T-cell (primary cell): ENCODE measurements at regions not wholly inside any gene's neighbourhood (a gene's known extent, or its start where the extent isn't known, plus 50 kb on each side); places are given as distances from the start of the nearest gene placed in this dataset.

Source experiments
- ATAC-seq, 4 experiments: fragments of 200-7000 bp in 3 of 4; fragments of 150-1000 bp in 1 of 4; cut with Tn5 transposase; replicated peaks in 1 of 4; 1 replicate in 3 of 4; 2 replicates in 1 of 4; pipeline ENCODE4 v1.10.0; 2021; ENCODE audit warnings: moderate library complexity in 3 of 4, mild to moderate bottlenecking in 2 of 4, moderate number of reproducible peaks in 1 of 4
- CTCF ChIA-PET, 2 donors: fragments of 300-600 bp; sonication (Branson Sonifier 250); formaldehyde crosslinking; loops; one replicate each; lab custom pipeline; 2022; ENCODE audit warnings: antibody characterized with exemption in 2 of 2; lab: Charles Lee
- POLR2A ChIA-PET, 2 donors: fragments of 300-600 bp; sonication (Branson Sonifier 250); formaldehyde crosslinking; loops; one replicate each; lab custom pipeline; 2022; ENCODE audit warnings: antibody characterized with exemption in 2 of 2; lab: Charles Lee
- DNase-seq, 35 experiments: peaks; one replicate each; pipeline versions ENCODE4 v3.0.0 to v3.0.0-alpha.2; 2013 to 2023
- H3K27ac ChIP-seq: one replicate; pipeline ENCODE4 v1.5.1; 2013; ENCODE audit warnings: low read length
- H3K27me3 ChIP-seq, 2 experiments: replicated peaks in 1 of 2; 1 replicate in 1 of 2; 2 replicates in 1 of 2; pipeline versions ENCODE4 v1.6.1 to v1.7.0; 2013; ENCODE audit warnings: low read length in 1 of 2, mixed read lengths in 1 of 2; ENCODE audit not compliant: control insufficient read depth in 2 of 2, insufficient read depth in 2 of 2; ENCODE audit errors: extremely low read depth in 1 of 2
- H3K36me3 ChIP-seq, 2 donors: 1 replicate in 1 of 2; 2 replicates in 1 of 2; pipeline versions ENCODE4 v1.6.1 to v1.7.0; 2013; ENCODE audit warnings: low read length in 1 of 2; ENCODE audit not compliant: control insufficient read depth in 2 of 2, insufficient read depth in 1 of 2; ENCODE audit errors: extremely low read depth in 1 of 2
- H3K4me1 ChIP-seq, 2 experiments: 1 replicate in 1 of 2; 2 replicates in 1 of 2; pipeline versions ENCODE4 v1.6.1 to v1.7.0; 2013; ENCODE audit warnings: low read length in 2 of 2, mixed read lengths in 1 of 2; ENCODE audit not compliant: insufficient read depth in 2 of 2, control insufficient read depth in 1 of 2; ENCODE audit errors: extremely low read depth in 1 of 2
- H3K4me3 ChIP-seq, 2 donors: 1 replicate in 1 of 2; 2 replicates in 1 of 2; pipeline versions ENCODE4 v1.5.1 to v1.7.0; 2013; ENCODE audit warnings: mild to moderate bottlenecking in 2 of 2, low read length in 1 of 2, moderate library complexity in 1 of 2; ENCODE audit not compliant: control insufficient read depth in 1 of 2; ENCODE audit errors: extremely low read depth in 1 of 2
- H3K9me3 ChIP-seq: 2 replicates; pipeline ENCODE4 v1.7.0; 2013
- H3K27ac Mint-ChIP-seq, 2 donors: one replicate each; pipeline ENCODE4 v1.8.0; 2020 to 2021; ENCODE audit warnings: mild to moderate bottlenecking in 2 of 2, mixed read lengths in 2 of 2
- H3K27me3 Mint-ChIP-seq, 2 donors: one replicate each; pipeline ENCODE4 v1.8.0; 2021 to 2022; ENCODE audit warnings: mixed read lengths in 2 of 2
- H3K36me3 Mint-ChIP-seq: one replicate; pipeline ENCODE4 v1.8.0; 2021; ENCODE audit warnings: mixed read lengths
- H3K4me1 Mint-ChIP-seq, 3 donors: one replicate each; pipeline ENCODE4 v1.8.0; 2020 to 2022; ENCODE audit warnings: mixed read lengths in 3 of 3, mild to moderate bottlenecking in 1 of 3
- H3K4me3 Mint-ChIP-seq, 3 donors: one replicate each; pipeline ENCODE4 v1.8.0; 2020 to 2022; ENCODE audit warnings: mild to moderate bottlenecking in 3 of 3, mixed read lengths in 3 of 3, moderate library complexity in 3 of 3
- H3K9me3 Mint-ChIP-seq, 3 donors: one replicate each; pipeline ENCODE4 v1.8.0; 2020 to 2022; ENCODE audit warnings: mixed read lengths in 3 of 3
- WGBS: methylation state at CpG from one replicate; pipeline ENCODE4 v1.1.5; 2013; ENCODE audit warnings: missing lambda C conversion rate; ENCODE audit not compliant: insufficient coverage; 5-methylcytosine and 5-hydroxymethylcytosine counted together

DNA sequence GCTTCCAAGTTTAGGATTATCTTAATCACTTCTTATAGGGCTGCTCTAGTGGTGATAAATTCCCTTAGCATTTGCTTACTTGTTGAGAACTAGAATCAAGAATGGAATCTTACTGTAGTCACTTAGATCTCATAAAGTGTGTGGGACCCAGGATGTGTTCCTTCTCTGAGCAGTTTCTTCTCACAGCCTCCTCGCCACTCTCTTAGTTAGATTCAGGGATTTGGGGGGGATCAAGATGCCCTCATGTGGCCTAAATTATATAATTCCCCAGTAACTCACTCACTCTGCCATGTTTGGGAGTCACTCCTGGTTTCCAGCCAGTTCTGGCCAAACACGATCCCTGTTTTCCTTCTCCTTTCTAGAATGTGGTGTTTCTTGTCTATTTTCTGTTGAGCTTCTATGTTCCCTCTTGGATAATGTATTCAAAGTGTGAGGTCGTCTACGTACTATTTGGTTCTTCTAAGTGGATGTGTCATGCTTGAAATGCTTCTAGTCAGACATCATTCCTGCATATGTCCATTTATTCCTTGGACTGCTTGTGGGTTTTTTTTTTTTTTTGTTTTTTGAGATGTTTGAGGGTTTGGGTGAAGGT lies 414.9 kb upstream of the SYT4 start:
- WGBS, result no CpG with 5 or more reads among the region's 4 CpGs
- H3K4me1 ChIP-seq, result no peaks in the 10 kb centered on the region
- DNase-seq (no peak), ATAC-seq (no peak)
- H3K36me3 ChIP-seq, result no peaks in the 10 kb centered on the region
- H3K36me3 Mint-ChIP-seq, result no peaks in the 10 kb centered on the region
- H3K4me1 Mint-ChIP-seq, result no peaks in the 10 kb centered on the region
- H3K4me3 Mint-ChIP-seq, result no peak overlapping the region
- no peak overlapping the region for H3K4me3 ChIP-seq
- H3K9me3 Mint-ChIP-seq, result peaks cover 4 to 24% (median 18%) of the 10 kb centered on the region in 3 donors
- no peaks in the 10 kb centered on the region for H3K27me3 Mint-ChIP-seq
- H3K27ac Mint-ChIP-seq, result no peak overlapping the region
- no peaks in the 10 kb centered on the region for H3K9me3 ChIP-seq
- ChIA-PET CTCF (no interaction called here), POLR2A (no interaction called here)
- no peak overlapping the region for H3K27ac ChIP-seq
- H3K27me3 ChIP-seq, result no peaks in the 10 kb centered on the region

- Mint-ChIP-seq H3K4me1 (no peaks in the 10 kb centered on the region), H3K9me3 (peaks cover 0 to 12% (median 5%) of the 10 kb centered on the region in 3 donors), H3K27ac (no peak overlapping the region), H3K36me3 (no peaks in the 10 kb centered on the region), H3K27me3 (no peaks in the 10 kb centered on the region), H3K4me3 (no peak overlapping the region)
- Histone ChIP-seq H3K27ac (no peak overlapping the region), H3K4me3 (no peak overlapping the region), H3K9me3 (no peaks in the 10 kb centered on the region), H3K27me3 (no peaks in the 10 kb centered on the region), H3K36me3 (no peaks in the 10 kb centered on the region), H3K4me1 (no peaks in the 10 kb centered on the region)
- ChIA-PET POLR2A (no interaction called here), CTCF (no interaction called here)
- ATAC-seq, result no peak
- WGBS, result no CpG with 5 or more reads among the region's 2 CpGs
- DNase-seq, result no peak
These were observed 425.1 kb upstream of the SYT4 start for GRCh38 chr18:43702399-43702798.

DNA sequence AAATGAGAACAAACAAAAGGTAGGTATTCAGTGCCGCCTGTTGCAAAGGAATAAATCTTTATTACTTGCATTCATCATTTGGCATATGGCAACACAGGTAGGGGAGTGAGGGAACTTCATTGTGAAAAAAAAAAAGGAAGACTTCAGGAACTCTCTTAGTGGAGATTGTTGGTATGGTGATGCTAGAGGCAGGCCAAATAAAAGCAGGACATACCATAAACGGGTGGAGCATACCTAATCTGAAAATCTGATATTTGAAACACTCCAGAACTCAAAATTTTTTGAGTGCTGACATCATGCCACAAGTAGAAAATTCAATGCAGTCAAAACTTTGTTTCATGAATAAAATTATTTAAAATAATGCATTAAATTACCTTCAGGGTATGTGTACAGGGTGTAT lies 425.8 kb upstream of the SYT4 start:
- POLR2A ChIA-PET, result no interaction called here
- Histone ChIP-seq H3K27me3 (no peaks in the 10 kb centered on the region), H3K9me3 (no peaks in the 10 kb centered on the region), H3K4me3 (no peak overlapping the region), H3K36me3 (no peaks in the 10 kb centered on the region), H3K4me1 (no peaks in the 10 kb centered on the region), H3K27ac (no peak overlapping the region)
- CTCF ChIA-PET, result no interaction called here
- Mint-ChIP-seq H3K36me3 (no peaks in the 10 kb centered on the region), H3K27me3 (no peaks in the 10 kb centered on the region), H3K27ac (no peak overlapping the region), H3K4me3 (no peak overlapping the region), H3K4me1 (no peaks in the 10 kb centered on the region), H3K9me3 (peaks cover 5 to 12% (median 6%) of the 10 kb centered on the region in 3 donors)
- DNase-seq (no peak), ATAC-seq (no peak)
- WGBS, result no CpG with 5 or more reads among the region's 2 CpGs

GRCh38 chr18:43705850-43706249 lies 428.6 kb upstream of the SYT4 start:
- Mint-ChIP-seq H3K4me1 (no peaks in the 10 kb centered on the region), H3K36me3 (no peaks in the 10 kb centered on the region), H3K27me3 (no peaks in the 10 kb centered on the region), H3K4me3 (no peak overlapping the region), H3K9me3 (peaks cover 0 to 9% (median 8%) of the 10 kb centered on the region in 3 donors), H3K27ac (no peak overlapping the region)
- ATAC-seq, result no peak
- WGBS, result 100% methylated on average over 1 of the region's 4 CpGs
- CTCF ChIA-PET, result no interaction called here
- DNase-seq, result no peak
- Histone ChIP-seq H3K36me3 (no peaks in the 10 kb centered on the region), H3K27me3 (no peaks in the 10 kb centered on the region), H3K4me1 (no peaks in the 10 kb centered on the region), H3K27ac (no peak overlapping the region), H3K9me3 (no peaks in the 10 kb centered on the region), H3K4me3 (no peak overlapping the region)
- POLR2A ChIA-PET, result no interaction called here

- no peaks in the 10 kb centered on the region for H3K36me3 ChIP-seq
- CTCF ChIA-PET, result no interaction called here
- WGBS, result no CpG with 5 or more reads among the region's 4 CpGs
- no peak for DNase-seq
- H3K27ac Mint-ChIP-seq, result no peak overlapping the region
- H3K4me3 ChIP-seq, result no peak overlapping the region
- H3K36me3 Mint-ChIP-seq, result no peaks in the 10 kb centered on the region
- no peaks in the 10 kb centered on the region for H3K9me3 ChIP-seq
- no peaks in the 10 kb centered on the region for H3K4me1 ChIP-seq
- H3K27me3 ChIP-seq, result no peaks in the 10 kb centered on the region
- ATAC-seq, result no peak
- H3K9me3 Mint-ChIP-seq, result peaks cover 5 to 8% (median 6%) of the 10 kb centered on the region in 3 donors
- POLR2A ChIA-PET, result no interaction called here
- no peak overlapping the region for H3K27ac ChIP-seq
- H3K4me3 Mint-ChIP-seq, result no peak overlapping the region
- no peaks in the 10 kb centered on the region for H3K4me1 Mint-ChIP-seq
- no peaks in the 10 kb centered on the region for H3K27me3 Mint-ChIP-seq
These were observed 432.8 kb upstream of the SYT4 start for GRCh38 chr18:43710135-43710534.

GRCh38 chr18:43714343-43715010 lies 437.2 kb upstream of the SYT4 start:
- no peak overlapping the region for H3K27ac Mint-ChIP-seq
- no peaks in the 10 kb centered on the region for H3K4me1 ChIP-seq
- H3K4me3 Mint-ChIP-seq, result no peak overlapping the region
- no peaks in the 10 kb centered on the region for H3K36me3 ChIP-seq
- H3K9me3 Mint-ChIP-seq, result peaks cover 0 to 6% (median 5%) of the 10 kb centered on the region in 3 donors
- DNase-seq (no peak), ATAC-seq (no peak)
- H3K27me3 ChIP-seq, result no peaks in the 10 kb centered on the region
- H3K4me3 ChIP-seq, result no peak overlapping the region
- H3K27me3 Mint-ChIP-seq, result no peaks in the 10 kb centered on the region
- no peak overlapping the region for H3K27ac ChIP-seq
- no peaks in the 10 kb centered on the region for H3K4me1 Mint-ChIP-seq
- H3K9me3 ChIP-seq, result no peaks in the 10 kb centered on the region
- ChIA-PET POLR2A (no interaction called here), CTCF (no interaction called here)
- H3K36me3 Mint-ChIP-seq, result no peaks in the 10 kb centered on the region
- 89% methylated on average over 3 of the region's 3 CpGs for WGBS
